HCT116 (cell line): ENCODE measurements at regions not wholly inside any gene's neighbourhood (a gene's known extent, or its start where the extent isn't known, plus 50 kb on each side); places are given as distances from the start of the nearest gene placed in this dataset.

Source experiments
- EZH2 ChIP-seq: fragments of 200-600 bp; sonication (generic); IDR thresholded peaks from 2 replicates; pipeline ENCODE4 v1.6.1; 2017; ENCODE audit warnings: antibody characterized with exemption, mixed run types
- EZH2phosphoT487 ChIP-seq: fragments of 200-600 bp; IDR thresholded peaks from 2 replicates; pipeline ENCODE4 v1.6.1; 2018; ENCODE audit warnings: antibody characterized with exemption, borderline replicate concordance
- JUND ChIP-seq: IDR thresholded peaks from 2 replicates; pipeline ENCODE4 v1.6.1; 2012
- POLR2A ChIP-seq: IDR thresholded peaks from 2 replicates; pipeline ENCODE4 v1.7.0; 2011; ENCODE audit warnings: borderline replicate concordance; ENCODE audit not compliant: insufficient read depth, insufficient read length; ENCODE audit errors: extremely low read depth
- POLR2AphosphoS5 ChIP-seq: IDR thresholded peaks from 2 replicates; pipeline ENCODE4 v1.6.1; 2011; ENCODE audit warnings: mild to moderate bottlenecking, low read depth, low read length, moderate library complexity
- RAD21 ChIP-seq: IDR thresholded peaks from 2 replicates; pipeline ENCODE4 v1.6.1; 2012; ENCODE audit warnings: low read depth, mild to moderate bottlenecking
- SP1 ChIP-seq: IDR thresholded peaks from 2 replicates; pipeline ENCODE4 v1.6.1; 2012; ENCODE audit warnings: low read depth
- TF ChIP-seq, protein P1 (sequence below), 3 experiments: fragments of 200-600 bp in 1 of 3; sonication (generic) in 1 of 3; IDR thresholded peaks in 2 of 3; conservative IDR thresholded peaks in 1 of 3; 2 replicates each; pipeline ENCODE4 v1.5.1; 2012 to 2017; ENCODE audit warnings: low read depth in 2 of 3, low read length in 2 of 3, antibody characterized with exemption in 1 of 3, borderline replicate concordance in 1 of 3, control low read depth in 1 of 3, mild to moderate bottlenecking in 1 of 3, mixed read lengths in 1 of 3, mixed run types in 1 of 3, moderate library complexity in 1 of 3; ENCODE audit not compliant: insufficient read depth in 1 of 3
- TF ChIP-seq, protein P2 (sequence below): IDR thresholded peaks from 2 replicates; pipeline ENCODE4 v1.6.1; 2012

DNA sequence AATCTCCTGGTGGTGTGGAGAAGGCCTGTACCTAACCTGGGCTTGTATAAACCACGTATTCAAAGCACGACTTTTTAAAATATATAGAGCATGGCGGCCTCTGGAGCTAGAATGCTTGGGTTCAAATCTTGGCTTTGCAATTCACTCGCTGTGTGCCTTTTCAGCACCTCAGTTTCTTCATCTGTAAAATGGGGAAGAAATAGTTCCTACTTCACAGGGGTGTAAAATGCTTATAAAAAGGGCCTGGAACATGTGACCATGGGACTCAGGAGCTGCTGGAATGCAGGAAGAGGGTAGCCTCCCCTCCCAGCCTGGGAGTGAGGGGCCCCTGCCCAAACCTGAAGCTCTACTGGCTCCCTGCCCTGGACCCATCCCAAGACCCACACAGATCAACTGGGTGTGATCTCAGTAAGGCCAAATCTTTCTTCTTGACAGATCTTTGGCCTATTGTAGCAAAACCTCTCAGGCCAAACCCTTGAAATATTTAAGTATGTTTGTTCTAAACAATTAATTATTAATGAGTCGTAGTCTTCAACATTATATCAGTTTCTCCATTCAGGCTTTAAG lies 269.0 kb downstream of the ZSWIM6 start:
- TF ChIP-seq, protein P1, sequence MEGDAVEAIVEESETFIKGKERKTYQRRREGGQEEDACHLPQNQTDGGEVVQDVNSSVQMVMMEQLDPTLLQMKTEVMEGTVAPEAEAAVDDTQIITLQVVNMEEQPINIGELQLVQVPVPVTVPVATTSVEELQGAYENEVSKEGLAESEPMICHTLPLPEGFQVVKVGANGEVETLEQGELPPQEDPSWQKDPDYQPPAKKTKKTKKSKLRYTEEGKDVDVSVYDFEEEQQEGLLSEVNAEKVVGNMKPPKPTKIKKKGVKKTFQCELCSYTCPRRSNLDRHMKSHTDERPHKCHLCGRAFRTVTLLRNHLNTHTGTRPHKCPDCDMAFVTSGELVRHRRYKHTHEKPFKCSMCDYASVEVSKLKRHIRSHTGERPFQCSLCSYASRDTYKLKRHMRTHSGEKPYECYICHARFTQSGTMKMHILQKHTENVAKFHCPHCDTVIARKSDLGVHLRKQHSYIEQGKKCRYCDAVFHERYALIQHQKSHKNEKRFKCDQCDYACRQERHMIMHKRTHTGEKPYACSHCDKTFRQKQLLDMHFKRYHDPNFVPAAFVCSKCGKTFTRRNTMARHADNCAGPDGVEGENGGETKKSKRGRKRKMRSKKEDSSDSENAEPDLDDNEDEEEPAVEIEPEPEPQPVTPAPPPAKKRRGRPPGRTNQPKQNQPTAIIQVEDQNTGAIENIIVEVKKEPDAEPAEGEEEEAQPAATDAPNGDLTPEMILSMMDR (IDR thresholded peaks at IDR 0.05 in 2 of 3, conservative IDR thresholded peaks at IDR 0.05 in 1 of 3; ENCODE audit: borderline replicate concordance in 1 of 3, insufficient read depth in 1 of 3, low read depth in 2 of 3, low read length in 2 of 3) = no peak
- TF ChIP-seq POLR2A = no peak
- TF ChIP-seq, protein P2, sequence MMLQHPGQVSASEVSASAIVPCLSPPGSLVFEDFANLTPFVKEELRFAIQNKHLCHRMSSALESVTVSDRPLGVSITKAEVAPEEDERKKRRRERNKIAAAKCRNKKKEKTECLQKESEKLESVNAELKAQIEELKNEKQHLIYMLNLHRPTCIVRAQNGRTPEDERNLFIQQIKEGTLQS = no peak
- no peak for TF ChIP-seq POLR2AphosphoS5
- TF ChIP-seq RAD21 = no peak
- TF ChIP-seq EZH2phosphoT487 = no peak
- TF ChIP-seq SP1 = no peak
- no peak for TF ChIP-seq JUND
- no peak for TF ChIP-seq EZH2
